ENCODE measurements at regions not wholly inside any gene's neighbourhood (a gene's known extent, or its start where the extent isn't known, plus 50 kb on each side); places are given as distances from the start of the nearest gene placed in this dataset.
A peak's percentile ranks its signal among the peaks of the same experiment; 100 is the strongest.

- Histone ChIP-seq H3K27ac (ENCODE audit: low read depth, low read length) (no peak overlapping the region), H2BK120ac (ENCODE audit: insufficient read depth, low read length, poor library complexity) (no peak overlapping the region), H3K79me2 (ENCODE audit: control insufficient read depth, insufficient read depth, low read length, poor library complexity) (no peaks in the 10 kb centered on the region), H3K27me3 (ENCODE audit: insufficient read depth, low read length) (no peaks in the 10 kb centered on the region), H3K18ac (ENCODE audit: low read length) (no peak overlapping the region), H3K9ac (ENCODE audit: low read length) (no peak overlapping the region), H4K12ac (ENCODE audit: low read depth, low read length) (no peak overlapping the region), H2BK12ac (ENCODE audit: low read length) (no peak overlapping the region), H3K9me3 (ENCODE audit: insufficient read depth, low read depth, low read length) (no peaks in the 10 kb centered on the region), H3K4ac (ENCODE audit: low read depth, low read length) (no peak overlapping the region), H2AK5ac (ENCODE audit: low read length) (no peak overlapping the region), H4K91ac (ENCODE audit: low read depth, low read length) (no peak overlapping the region), H2AFZ (ENCODE audit: insufficient read depth, low read length, poor library complexity) (no peak overlapping the region), H3K23ac (ENCODE audit: low read length) (no peak overlapping the region), H3K4me2 (ENCODE audit: low read length) (no peak overlapping the region), H4K8ac (ENCODE audit: low read depth, low read length) (no peak overlapping the region), H3K14ac (ENCODE audit: low read length) (peak overlapping the region; percentile 41), H2BK5ac (ENCODE audit: low read depth, low read length, poor library complexity) (no peak overlapping the region), H3K36me3 (ENCODE audit: control insufficient read depth in 1 of 2, insufficient read depth in 2 of 2, low read length in 2 of 2) (no peaks in the 10 kb centered on the region), H3K4me1 (ENCODE audit: control insufficient read depth in 1 of 2, insufficient read depth in 2 of 2, low read length in 2 of 2) (peaks cover 2 to 4% of the 10 kb centered on the region in 2 experiments), H3K79me1 (ENCODE audit: low read length) (no peaks in the 10 kb centered on the region), H3K4me3 (ENCODE audit: low read depth, low read length) (no peak overlapping the region)
- DNase-seq = no peak
- WGBS (ENCODE audit: extremely low coverage, insufficient coverage, insufficient read length) = no CpG with 5 or more reads among the region's 4 CpGs
Measured at GRCh38 chr10:57993302-57993701, 274.4 kb downstream of the IPMK start.

- no CpG with 5 or more reads among the region's 5 CpGs for WGBS (ENCODE audit: extremely low coverage, insufficient coverage, insufficient read length)
- Histone ChIP-seq H3K18ac (ENCODE audit: low read length) (no peak overlapping the region), H3K14ac (ENCODE audit: low read length) (no peak overlapping the region)
Measured at GRCh38 chr10:57992321-57993077, 275.2 kb downstream of the IPMK start.

GRCh38 chr10:57988964-57989363 lies 278.7 kb downstream of the IPMK start:
- Histone ChIP-seq H3K4me1 (ENCODE audit: control insufficient read depth in 1 of 2, insufficient read depth in 2 of 2, low read length in 2 of 2) (peaks cover 2 to 4% of the 10 kb centered on the region in 2 experiments), H2BK5ac (ENCODE audit: low read depth, low read length, poor library complexity) (no peak overlapping the region), H2BK120ac (ENCODE audit: insufficient read depth, low read length, poor library complexity) (no peak overlapping the region), H3K9me3 (ENCODE audit: insufficient read depth, low read depth, low read length) (no peaks in the 10 kb centered on the region), H3K9ac (ENCODE audit: low read length) (no peak overlapping the region), H3K23ac (ENCODE audit: low read length) (no peak overlapping the region), H3K36me3 (ENCODE audit: control insufficient read depth in 1 of 2, insufficient read depth in 2 of 2, low read length in 2 of 2) (no peaks in the 10 kb centered on the region), H3K18ac (ENCODE audit: low read length) (no peak overlapping the region), H4K12ac (ENCODE audit: low read depth, low read length) (no peak overlapping the region), H3K4ac (ENCODE audit: low read depth, low read length) (no peak overlapping the region), H3K27me3 (ENCODE audit: insufficient read depth, low read length) (no peaks in the 10 kb centered on the region), H2AK5ac (ENCODE audit: low read length) (no peak overlapping the region), H3K79me2 (ENCODE audit: control insufficient read depth, insufficient read depth, low read length, poor library complexity) (no peaks in the 10 kb centered on the region), H3K14ac (ENCODE audit: low read length) (no peak overlapping the region), H4K8ac (ENCODE audit: low read depth, low read length) (no peak overlapping the region), H2BK12ac (ENCODE audit: low read length) (no peak overlapping the region), H2AFZ (ENCODE audit: insufficient read depth, low read length, poor library complexity) (no peak overlapping the region), H3K27ac (ENCODE audit: low read depth, low read length) (no peak overlapping the region), H3K4me3 (ENCODE audit: low read depth, low read length) (no peak overlapping the region), H4K91ac (ENCODE audit: low read depth, low read length) (no peak overlapping the region), H3K79me1 (ENCODE audit: low read length) (no peaks in the 10 kb centered on the region), H3K4me2 (ENCODE audit: low read length) (no peak overlapping the region)
- no CpG with 5 or more reads among the region's 2 CpGs for WGBS (ENCODE audit: extremely low coverage, insufficient coverage, insufficient read length)
- no peak for DNase-seq

More at GRCh38 chr10:57992321-57993077, 275.2 kb downstream of the IPMK start:
- Histone ChIP-seq H3K4me2 (ENCODE audit: low read length) (no peak overlapping the region), H4K91ac (ENCODE audit: low read depth, low read length) (no peak overlapping the region), H3K36me3 (ENCODE audit: control insufficient read depth in 1 of 2, insufficient read depth in 2 of 2, low read length in 2 of 2) (no peaks in the 10 kb centered on the region), H2AK5ac (ENCODE audit: low read length) (no peak overlapping the region), H2AFZ (ENCODE audit: insufficient read depth, low read length, poor library complexity) (no peak overlapping the region), H3K79me2 (ENCODE audit: control insufficient read depth, insufficient read depth, low read length, poor library complexity) (no peaks in the 10 kb centered on the region), H3K9me3 (ENCODE audit: insufficient read depth, low read depth, low read length) (no peaks in the 10 kb centered on the region), H3K9ac (ENCODE audit: low read length) (no peak overlapping the region), H3K27me3 (ENCODE audit: insufficient read depth, low read length) (no peaks in the 10 kb centered on the region), H3K4me3 (ENCODE audit: low read depth, low read length) (no peak overlapping the region), H3K4me1 (ENCODE audit: control insufficient read depth in 1 of 2, insufficient read depth in 2 of 2, low read length in 2 of 2) (peaks cover 2 to 4% of the 10 kb centered on the region in 2 experiments), H3K27ac (ENCODE audit: low read depth, low read length) (no peak overlapping the region), H2BK5ac (ENCODE audit: low read depth, low read length, poor library complexity) (no peak overlapping the region), H3K23ac (ENCODE audit: low read length) (no peak overlapping the region), H3K79me1 (ENCODE audit: low read length) (no peaks in the 10 kb centered on the region), H3K4ac (ENCODE audit: low read depth, low read length) (no peak overlapping the region), H4K12ac (ENCODE audit: low read depth, low read length) (no peak overlapping the region), H4K8ac (ENCODE audit: low read depth, low read length) (no peak overlapping the region), H2BK12ac (ENCODE audit: low read length) (no peak overlapping the region), H2BK120ac (ENCODE audit: insufficient read depth, low read length, poor library complexity) (no peak overlapping the region)
- peak; percentile 13 to 26 for DNase-seq

GRCh38 chr10:57987055-57987721 lies 280.5 kb downstream of the IPMK start:
- Histone ChIP-seq H3K27ac (ENCODE audit: low read depth, low read length) (no peak overlapping the region), H3K27me3 (ENCODE audit: insufficient read depth, low read length) (no peaks in the 10 kb centered on the region), H4K91ac (ENCODE audit: low read depth, low read length) (no peak overlapping the region), H2AK5ac (ENCODE audit: low read length) (no peak overlapping the region), H2BK120ac (ENCODE audit: insufficient read depth, low read length, poor library complexity) (no peak overlapping the region), H3K4me1 (ENCODE audit: control insufficient read depth in 1 of 2, insufficient read depth in 2 of 2, low read length in 2 of 2) (no peaks in the 10 kb centered on the region), H2BK12ac (ENCODE audit: low read length) (no peak overlapping the region), H3K4ac (ENCODE audit: low read depth, low read length) (no peak overlapping the region), H3K18ac (ENCODE audit: low read length) (no peak overlapping the region), H3K14ac (ENCODE audit: low read length) (no peak overlapping the region), H3K79me1 (ENCODE audit: low read length) (no peaks in the 10 kb centered on the region), H2BK5ac (ENCODE audit: low read depth, low read length, poor library complexity) (no peak overlapping the region), H3K4me3 (ENCODE audit: low read depth, low read length) (no peak overlapping the region), H3K23ac (ENCODE audit: low read length) (no peak overlapping the region), H3K4me2 (ENCODE audit: low read length) (no peak overlapping the region), H4K12ac (ENCODE audit: low read depth, low read length) (no peak overlapping the region), H2AFZ (ENCODE audit: insufficient read depth, low read length, poor library complexity) (no peak overlapping the region), H3K9me3 (ENCODE audit: insufficient read depth, low read depth, low read length) (no peaks in the 10 kb centered on the region), H3K79me2 (ENCODE audit: control insufficient read depth, insufficient read depth, low read length, poor library complexity) (no peaks in the 10 kb centered on the region), H4K8ac (ENCODE audit: low read depth, low read length) (no peak overlapping the region), H3K36me3 (ENCODE audit: control insufficient read depth in 1 of 2, insufficient read depth in 2 of 2, low read length in 2 of 2) (no peaks in the 10 kb centered on the region), H3K9ac (ENCODE audit: low read length) (no peak overlapping the region)
- DNase-seq = no peak
- WGBS (ENCODE audit: extremely low coverage, insufficient coverage, insufficient read length) = no CpG with 5 or more reads among the region's 6 CpGs

All from trophoblast cell (in vitro differentiated cells and primary cell).